Spleen (tissue), 7 donors: ENCODE measurements at regions not wholly inside any gene's neighbourhood (a gene's known extent, or its start where the extent isn't known, plus 50 kb on each side); places are given as distances from the start of the nearest gene placed in this dataset.

Experiments used
- POLR2A ChIP-seq, 3 donors: fragments of 450-650 bp; IDR thresholded peaks; one replicate each; pipeline ENCODE4 v1.5.1; 2017; ENCODE audit warnings: antibody characterized with exemption in 3 of 3, mild to moderate bottlenecking in 1 of 3
- TF ChIP-seq, protein P1 (sequence below), 11 experiments: fragments of 200-600 bp in 7 of 11; fragments of 450-650 bp in 4 of 11; sonication (generic) in 4 of 11; IDR thresholded peaks in 8 of 11; conservative IDR thresholded peaks in 3 of 11; 1 replicate in 7 of 11; 2 replicates in 4 of 11; pipeline versions ENCODE4 v1.4.0 to v1.8.0; 2016 to 2021; ENCODE audit warnings: antibody characterized with exemption in 11 of 11, inconsistent platforms in 4 of 11, mild to moderate bottlenecking in 1 of 11
- donor health status: DM: no; HTN: no; CAD: no; lungs with moderate emphysema.
- donor health status: DM: no; HTN: no; CAD: no.
- donor health status: DM: no; HTN: no; CAD: no.

- no peak for TF ChIP-seq POLR2A (IDR thresholded peaks at IDR 0.05)
- TF ChIP-seq, protein P1, sequence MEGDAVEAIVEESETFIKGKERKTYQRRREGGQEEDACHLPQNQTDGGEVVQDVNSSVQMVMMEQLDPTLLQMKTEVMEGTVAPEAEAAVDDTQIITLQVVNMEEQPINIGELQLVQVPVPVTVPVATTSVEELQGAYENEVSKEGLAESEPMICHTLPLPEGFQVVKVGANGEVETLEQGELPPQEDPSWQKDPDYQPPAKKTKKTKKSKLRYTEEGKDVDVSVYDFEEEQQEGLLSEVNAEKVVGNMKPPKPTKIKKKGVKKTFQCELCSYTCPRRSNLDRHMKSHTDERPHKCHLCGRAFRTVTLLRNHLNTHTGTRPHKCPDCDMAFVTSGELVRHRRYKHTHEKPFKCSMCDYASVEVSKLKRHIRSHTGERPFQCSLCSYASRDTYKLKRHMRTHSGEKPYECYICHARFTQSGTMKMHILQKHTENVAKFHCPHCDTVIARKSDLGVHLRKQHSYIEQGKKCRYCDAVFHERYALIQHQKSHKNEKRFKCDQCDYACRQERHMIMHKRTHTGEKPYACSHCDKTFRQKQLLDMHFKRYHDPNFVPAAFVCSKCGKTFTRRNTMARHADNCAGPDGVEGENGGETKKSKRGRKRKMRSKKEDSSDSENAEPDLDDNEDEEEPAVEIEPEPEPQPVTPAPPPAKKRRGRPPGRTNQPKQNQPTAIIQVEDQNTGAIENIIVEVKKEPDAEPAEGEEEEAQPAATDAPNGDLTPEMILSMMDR (IDR thresholded peaks at IDR 0.05 in 8 of 11, conservative IDR thresholded peaks at IDR 0.05 in 3 of 11): no peak
Observed at GRCh38 chr6:111956098-111956497, 82.8 kb upstream of the FYN start.
